ENCODE measurements at regions not wholly inside any gene's neighbourhood (a gene's known extent, or its start where the extent isn't known, plus 50 kb on each side); places are given as distances from the start of the nearest gene placed in this dataset.

GRCh38 chr7:108697254-108697653, 127.6 kb downstream of the DNAJB9 start:
- no peaks in the 10 kb centered on the region for H3K9me3 ChIP-seq
- no peak for TF ChIP-seq CTCF (IDR thresholded peaks at IDR 0.05)
- intact Hi-C loops (cut with DNase I), result no loop called here
- H3K4me1 ChIP-seq, result no peaks in the 10 kb centered on the region
- DNase-seq (ENCODE audit: low spot score in 2 of 2), result no peak
- no peaks in the 10 kb centered on the region for H3K27me3 ChIP-seq
- H3K4me3 ChIP-seq, result no peak overlapping the region
- no peaks in the 10 kb centered on the region for H3K36me3 ChIP-seq
- no peak overlapping the region for H3K27ac ChIP-seq

GRCh38 chr7:108711611-108712010, 141.9 kb downstream of the DNAJB9 start:
- Histone ChIP-seq H3K4me3 (no peak overlapping the region), H3K36me3 (no peaks in the 10 kb centered on the region), H3K27ac (no peak overlapping the region), H3K4me1 (no peaks in the 10 kb centered on the region), H3K27me3 (no peaks in the 10 kb centered on the region), H3K9me3 (no peaks in the 10 kb centered on the region)
- DNase-seq (ENCODE audit: low spot score in 2 of 2), result no peak
- intact Hi-C loops (cut with DNase I), result no loop called here
- no peak for TF ChIP-seq CTCF (IDR thresholded peaks at IDR 0.05)

GRCh38 chr7:108716783-108717182, 147.1 kb downstream of the DNAJB9 start:
- no peak for TF ChIP-seq CTCF (IDR thresholded peaks at IDR 0.05)
- intact Hi-C loops (cut with DNase I), result no loop called here
- no peak for DNase-seq (ENCODE audit: low spot score in 2 of 2)
- H3K4me1 ChIP-seq, result no peaks in the 10 kb centered on the region
- no peaks in the 10 kb centered on the region for H3K9me3 ChIP-seq
- no peaks in the 10 kb centered on the region for H3K27me3 ChIP-seq
- no peak overlapping the region for H3K27ac ChIP-seq
- H3K36me3 ChIP-seq, result no peaks in the 10 kb centered on the region
- no peak overlapping the region for H3K4me3 ChIP-seq

GRCh38 chr7:108717781-108718180, 148.1 kb downstream of the DNAJB9 start:
- Histone ChIP-seq H3K4me3 (no peak overlapping the region), H3K27me3 (no peaks in the 10 kb centered on the region), H3K4me1 (no peaks in the 10 kb centered on the region), H3K27ac (no peak overlapping the region), H3K9me3 (no peaks in the 10 kb centered on the region), H3K36me3 (no peaks in the 10 kb centered on the region)
- no peak for DNase-seq (ENCODE audit: low spot score in 2 of 2)
- TF ChIP-seq CTCF (IDR thresholded peaks at IDR 0.05), result no peak
- intact Hi-C loops (cut with DNase I), result no loop called here

GRCh38 chr7:108719631-108720030, 150.0 kb downstream of the DNAJB9 start:
- Histone ChIP-seq H3K36me3 (no peaks in the 10 kb centered on the region), H3K27me3 (no peaks in the 10 kb centered on the region), H3K4me1 (no peaks in the 10 kb centered on the region), H3K4me3 (no peak overlapping the region), H3K9me3 (no peaks in the 10 kb centered on the region), H3K27ac (no peak overlapping the region)
- DNase-seq (ENCODE audit: low spot score in 2 of 2), result no peak
- intact Hi-C loops (cut with DNase I), result no loop called here
- no peak for TF ChIP-seq CTCF (IDR thresholded peaks at IDR 0.05)

GRCh38 chr7:108722561-108722960, 152.9 kb downstream of the DNAJB9 start:
- Histone ChIP-seq H3K9me3 (no peaks in the 10 kb centered on the region), H3K4me3 (no peak overlapping the region), H3K27ac (no peak overlapping the region), H3K36me3 (no peaks in the 10 kb centered on the region), H3K4me1 (no peaks in the 10 kb centered on the region), H3K27me3 (no peaks in the 10 kb centered on the region)
- intact Hi-C loops (cut with DNase I), result no loop called here
- no peak for TF ChIP-seq CTCF (IDR thresholded peaks at IDR 0.05)
- DNase-seq (ENCODE audit: low spot score in 2 of 2), result no peak

Measured in ascending aorta (tissue), 2 donors.